ENCODE measurements at regions not wholly inside any gene's neighbourhood (a gene's known extent, or its start where the extent isn't known, plus 50 kb on each side); places are given as distances from the start of the nearest gene placed in this dataset.

- DNase-seq: no peak
These were observed 87.2 kb downstream of the SPRING1 start for GRCh38 chr12:116650585-116651087.

- no peak for DNase-seq
These were observed 87.8 kb downstream of the SPRING1 start for GRCh38 chr12:116650062-116650461.

- no peak for DNase-seq
These were observed 88.6 kb downstream of the MAP1LC3B2 start for GRCh38 chr12:116647813-116648212.

- no peak for DNase-seq
These were observed 87.7 kb downstream of the MAP1LC3B2 start for GRCh38 chr12:116646901-116647300.

GRCh38 chr12:116644806-116645205 is 85.6 kb downstream of the MAP1LC3B2 start:
- DNase-seq: no peak

DNA sequence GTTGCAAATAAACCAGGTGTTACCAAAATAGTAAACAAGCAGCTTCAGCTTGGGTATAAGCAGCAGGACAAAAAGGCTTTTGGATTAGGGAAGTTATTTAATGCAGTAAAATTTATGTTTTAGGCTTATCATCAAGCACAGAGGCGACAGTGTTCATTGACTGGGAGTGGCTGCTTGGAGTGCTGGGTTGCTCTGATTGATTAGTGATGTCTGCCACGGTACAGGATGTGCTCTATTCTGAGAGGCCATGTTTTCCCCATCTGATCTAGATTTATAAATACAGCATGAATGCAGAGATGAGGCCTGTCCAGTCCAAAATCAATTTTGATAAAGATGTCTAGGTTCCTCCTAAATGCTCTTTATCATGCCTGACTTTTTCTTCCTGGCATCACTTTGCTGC is 83.5 kb downstream of the MAP1LC3B2 start:
- DNase-seq: no peak

DNA sequence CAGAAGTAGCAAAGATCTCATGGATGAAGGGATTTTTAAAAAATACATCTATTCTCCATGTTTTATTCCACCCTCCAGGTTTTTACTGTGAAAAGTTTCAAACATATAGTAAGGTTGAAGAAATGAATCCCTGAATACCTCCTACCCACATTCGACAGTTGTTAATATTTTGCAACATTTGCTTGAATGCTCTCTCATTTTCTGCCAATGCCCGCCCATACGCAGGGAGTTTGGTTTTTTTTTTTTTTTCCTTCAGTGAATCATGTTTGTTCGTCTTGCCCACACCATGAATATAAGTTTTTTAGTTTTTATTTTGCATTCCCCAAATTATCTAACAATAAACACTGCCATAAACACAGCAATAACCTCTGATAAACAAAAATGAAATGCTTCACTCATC is 82.9 kb downstream of the MAP1LC3B2 start:
- no peak for DNase-seq

DNA sequence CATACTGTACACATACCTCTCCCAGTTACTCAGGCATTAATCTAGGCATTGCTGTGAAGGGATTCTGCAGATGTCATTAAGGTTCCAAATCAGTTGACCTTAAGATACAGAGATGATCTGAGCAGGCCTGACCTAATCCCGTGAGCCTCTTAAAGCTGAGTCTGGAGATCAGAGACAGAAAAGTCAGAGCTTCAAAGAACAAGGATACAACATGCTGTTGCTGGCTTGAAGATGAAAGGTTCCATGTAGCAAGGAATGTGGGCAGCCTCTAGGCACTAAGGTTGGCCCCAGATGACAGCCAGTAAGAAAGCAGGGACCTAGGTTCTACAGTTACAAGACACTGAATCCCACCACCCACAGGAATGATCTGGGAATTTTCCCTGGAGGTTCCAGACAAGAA is 81.1 kb downstream of the MAP1LC3B2 start:
- DNase-seq: no peak

DNA sequence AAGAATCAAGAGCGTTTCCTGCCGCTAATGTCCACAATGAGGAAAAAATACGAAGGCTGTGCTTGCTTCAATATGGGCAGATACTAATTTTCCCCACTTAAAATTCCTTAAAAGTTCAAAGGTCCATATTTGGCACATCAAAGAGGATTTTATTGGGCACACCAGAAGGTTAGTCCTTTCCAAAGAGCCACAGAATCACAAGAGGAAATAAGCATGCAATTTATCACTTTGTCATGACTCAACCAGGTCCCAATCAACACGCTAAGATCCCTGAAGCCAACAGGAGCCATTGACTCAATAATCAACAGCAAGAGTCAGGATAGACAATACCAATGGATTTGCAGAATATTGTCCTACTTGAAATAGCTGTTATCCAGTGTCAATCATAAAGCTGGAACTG is 80.6 kb downstream of the MAP1LC3B2 start:
- DNase-seq: no peak

DNA sequence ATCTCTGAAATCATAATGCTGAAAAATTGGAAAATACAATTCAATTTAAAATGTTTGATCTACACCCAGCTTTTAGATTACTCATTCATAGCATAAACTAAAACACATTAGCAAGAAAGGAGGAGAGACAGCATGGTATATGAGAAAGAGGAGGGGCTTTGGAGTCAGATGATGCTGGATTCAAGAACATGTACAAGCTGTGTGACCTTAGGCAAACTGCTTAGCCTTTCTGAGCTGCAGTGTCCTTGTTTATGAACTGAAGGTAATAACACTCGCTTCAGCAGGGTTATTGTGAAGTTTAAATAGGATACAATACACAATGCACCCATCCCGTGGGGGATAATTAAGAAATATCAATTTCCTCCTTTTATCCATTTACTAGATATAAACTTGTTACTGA is 79.2 kb downstream of the MAP1LC3B2 start:
- DNase-seq: no peak

GRCh38 chr12:116637589-116638150 is 78.5 kb downstream of the MAP1LC3B2 start:
- DNase-seq: no peak

GRCh38 chr12:116636608-116637519 is 77.7 kb downstream of the MAP1LC3B2 start:
- DNase-seq: no peak

DNA sequence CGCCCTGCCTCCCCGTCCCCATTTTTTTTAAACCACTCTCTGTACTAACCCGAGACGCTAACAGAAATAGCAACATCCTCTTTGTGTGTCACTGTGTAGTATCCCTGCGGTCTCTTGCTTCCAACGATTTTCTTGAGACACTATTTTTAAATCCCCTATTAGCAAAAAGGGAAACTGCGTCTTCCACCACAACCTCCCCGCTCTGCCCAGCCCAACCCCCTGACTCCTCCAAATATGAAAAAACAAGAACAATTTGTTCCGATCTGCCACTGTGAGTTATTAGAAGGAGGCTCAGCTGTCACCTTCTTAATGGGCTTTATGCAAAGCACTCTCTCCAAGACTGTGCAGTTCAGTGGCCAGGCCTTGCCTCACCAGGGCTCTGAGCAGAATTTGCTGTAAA is 76.3 kb downstream of the MAP1LC3B2 start:
- no peak for DNase-seq

GRCh38 chr12:116633476-116633875 is 74.3 kb downstream of the MAP1LC3B2 start:
- DNase-seq: no peak

GRCh38 chr12:116631619-116632018 is 72.4 kb downstream of the MAP1LC3B2 start:
- DNase-seq: peak; percentile 66

DNA sequence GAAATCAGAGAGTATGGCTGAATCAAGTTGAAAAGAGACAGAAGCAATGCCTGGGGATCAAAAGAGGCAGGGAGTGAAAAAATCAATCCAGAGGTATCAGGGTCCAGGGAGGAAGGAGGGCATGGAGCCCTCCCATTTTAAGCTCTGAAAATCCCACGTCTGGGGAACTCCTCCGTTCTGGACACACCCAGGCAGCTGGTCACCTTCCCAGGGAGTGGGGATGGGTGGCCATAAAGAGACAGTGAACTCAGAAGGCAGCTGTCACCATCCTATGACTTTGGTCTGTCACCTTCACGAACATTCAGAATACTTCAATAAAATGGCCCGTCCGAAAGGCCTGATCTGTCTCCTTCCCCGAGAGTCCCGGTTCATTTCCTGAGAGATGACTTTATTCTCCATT is 71.6 kb downstream of the MAP1LC3B2 start:
- no peak for DNase-seq

GRCh38 chr12:116629480-116629879 is 70.3 kb downstream of the MAP1LC3B2 start:
- DNase-seq: no peak

DNA sequence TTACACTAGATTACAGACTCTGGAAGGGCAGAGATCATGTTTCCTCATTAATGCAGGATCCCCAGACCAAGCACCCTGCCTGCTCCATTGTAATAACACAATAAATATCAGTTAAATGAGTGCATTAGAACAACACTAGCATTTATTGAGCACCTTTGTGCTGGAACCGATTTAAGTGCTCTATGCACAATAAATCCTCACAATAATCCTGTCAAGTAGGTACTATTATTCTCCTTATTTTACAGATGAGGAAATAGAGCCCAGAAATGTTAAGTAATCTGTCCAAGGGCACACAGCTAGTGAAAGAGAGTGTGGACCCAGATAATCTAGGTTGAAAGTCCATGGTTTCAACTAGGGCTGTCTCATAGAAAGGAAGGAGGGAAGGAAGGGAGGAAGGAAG is 69.8 kb downstream of the MAP1LC3B2 start:
- no peak for DNase-seq

DNA sequence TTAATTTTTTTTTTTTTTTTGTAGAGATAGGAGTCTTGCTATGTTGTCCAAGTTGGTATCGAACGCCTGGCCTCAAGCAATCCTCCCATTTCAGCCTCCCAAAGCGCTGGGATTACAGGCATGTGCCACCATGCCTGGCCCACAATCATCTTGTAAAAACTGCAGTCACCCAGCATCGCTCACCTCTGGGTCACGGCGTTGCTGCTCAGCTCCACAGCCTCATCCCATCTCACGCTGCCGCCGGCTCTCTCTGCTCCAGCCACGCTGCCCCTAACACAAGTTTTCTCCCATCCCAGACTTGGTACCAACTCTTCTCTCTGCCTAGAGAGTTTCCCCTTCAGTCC is 69.2 kb downstream of the MAP1LC3B2 start:
- DNase-seq: no peak

Measured in NCI-H510A (cell line).